ENCODE measurements at regions not wholly inside any gene's neighbourhood (a gene's known extent, or its start where the extent isn't known, plus 50 kb on each side); places are given as distances from the start of the nearest gene placed in this dataset.

- no peaks in the 10 kb centered on the region for H3K27me3 Mint-ChIP-seq
- POLR2A ChIA-PET = interaction anchor here (0.6 kb wide), 1 partner anchor 35 kb away, joined by 3 read pairs; no protein-coding TSS in a partner anchor
Observed at GRCh38 chr2:217573571-217573970, 429.2 kb downstream of the TNS1 start.

DNA sequence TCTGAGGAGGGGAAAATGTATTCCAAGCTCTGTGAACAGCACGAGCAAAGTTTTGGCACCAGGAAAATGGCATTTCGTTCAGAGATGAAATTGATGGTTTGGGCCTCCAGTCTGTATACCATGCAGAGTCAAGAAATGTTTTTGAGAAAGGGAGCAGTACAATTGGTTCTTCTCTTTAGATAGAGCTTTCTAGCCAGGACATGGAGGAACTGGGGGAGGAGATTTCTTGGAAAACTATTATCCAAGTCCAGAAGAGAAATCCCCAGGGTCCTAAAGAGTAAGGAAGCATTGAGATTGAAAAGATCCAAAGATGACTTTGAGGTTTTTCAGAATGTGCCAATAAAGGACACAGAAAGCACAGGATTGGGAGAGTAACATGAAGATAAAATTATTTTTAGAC, 432.4 kb downstream of the TNS1 start:
- no peak overlapping the region for H3K27ac Mint-ChIP-seq
- no peaks in the 10 kb centered on the region for H3K9me3 Mint-ChIP-seq (ENCODE audit: low read depth)
- no peaks in the 10 kb centered on the region for H3K27me3 Mint-ChIP-seq
- DNase-seq (no peak), ATAC-seq (no peak)
- no peaks in the 10 kb centered on the region for H3K4me1 Mint-ChIP-seq
- intact Hi-C loops (cut with DNase I, micrococcal nuclease) = no loop called here
- no peak overlapping the region for H3K4me3 Mint-ChIP-seq
- peaks cover 3% of the 10 kb centered on the region for H3K36me3 Mint-ChIP-seq (ENCODE audit: low read depth)
- ChIA-PET CTCF (no interaction called here), POLR2A (no interaction called here)

More at GRCh38 chr2:217573571-217573970, 429.2 kb downstream of the TNS1 start:
- Mint-ChIP-seq H3K4me3 (no peak overlapping the region), H3K9me3 (ENCODE audit: low read depth) (no peaks in the 10 kb centered on the region), H3K36me3 (ENCODE audit: low read depth) (no peaks in the 10 kb centered on the region), H3K4me1 (no peaks in the 10 kb centered on the region), H3K27ac (no peak overlapping the region)
- CTCF ChIA-PET = no interaction called here
- DNase-seq = no peak
- no peak for ATAC-seq
- intact Hi-C loops (cut with DNase I, micrococcal nuclease) = no loop called here

- POLR2A ChIA-PET = no interaction called here
- CTCF ChIA-PET = no interaction called here
- H3K27ac Mint-ChIP-seq = no peak overlapping the region
Observed at GRCh38 chr2:217568289-217568971, 434.4 kb downstream of the TNS1 start.

GRCh38 chr2:217563565-217563964, 439.2 kb downstream of the TNS1 start:
- ATAC-seq = no peak

More at GRCh38 chr2:217568289-217568971, 434.4 kb downstream of the TNS1 start:
- H3K27me3 Mint-ChIP-seq = no peaks in the 10 kb centered on the region
- intact Hi-C loops (cut with DNase I, micrococcal nuclease) = no loop called here
- no peak for ATAC-seq
- no peak overlapping the region for H3K4me3 Mint-ChIP-seq
- peaks cover 3% of the 10 kb centered on the region for H3K36me3 Mint-ChIP-seq (ENCODE audit: low read depth)
- no peaks in the 10 kb centered on the region for H3K9me3 Mint-ChIP-seq (ENCODE audit: low read depth)
- no peak for DNase-seq
- no peaks in the 10 kb centered on the region for H3K4me1 Mint-ChIP-seq

GRCh38 chr2:217562871-217563480, 439.8 kb downstream of the TNS1 start:
- POLR2A ChIA-PET = no interaction called here
- no peak overlapping the region for H3K27ac Mint-ChIP-seq
- no peak for DNase-seq
- ATAC-seq = no peak
- no peak overlapping the region for H3K4me3 Mint-ChIP-seq
- CTCF ChIA-PET = interaction anchor here (0.6 kb wide), 1 partner anchor 374 kb away, joined by 5 read pairs; no protein-coding TSS in a partner anchor
- intact Hi-C loops (cut with DNase I, micrococcal nuclease) = no loop called here
- peaks cover 9% of the 10 kb centered on the region for H3K9me3 Mint-ChIP-seq (ENCODE audit: low read depth)
- no peaks in the 10 kb centered on the region for H3K27me3 Mint-ChIP-seq
- H3K4me1 Mint-ChIP-seq = no peaks in the 10 kb centered on the region
- H3K36me3 Mint-ChIP-seq (ENCODE audit: low read depth) = peaks cover 8% of the 10 kb centered on the region

More at GRCh38 chr2:217563565-217563964, 439.2 kb downstream of the TNS1 start:
- H3K4me3 Mint-ChIP-seq = no peak overlapping the region
- intact Hi-C loops (cut with DNase I, micrococcal nuclease) = no loop called here
- no peaks in the 10 kb centered on the region for H3K27me3 Mint-ChIP-seq
- ChIA-PET POLR2A (no interaction called here), CTCF (interaction anchor here (0.7 kb wide), 1 partner anchor 30 kb away, joined by 3 read pairs; no protein-coding TSS in a partner anchor)
- no peak overlapping the region for H3K27ac Mint-ChIP-seq
- peaks cover 9% of the 10 kb centered on the region for H3K9me3 Mint-ChIP-seq (ENCODE audit: low read depth)
- peaks cover 8% of the 10 kb centered on the region for H3K36me3 Mint-ChIP-seq (ENCODE audit: low read depth)
- no peaks in the 10 kb centered on the region for H3K4me1 Mint-ChIP-seq
- DNase-seq = no peak

DNA sequence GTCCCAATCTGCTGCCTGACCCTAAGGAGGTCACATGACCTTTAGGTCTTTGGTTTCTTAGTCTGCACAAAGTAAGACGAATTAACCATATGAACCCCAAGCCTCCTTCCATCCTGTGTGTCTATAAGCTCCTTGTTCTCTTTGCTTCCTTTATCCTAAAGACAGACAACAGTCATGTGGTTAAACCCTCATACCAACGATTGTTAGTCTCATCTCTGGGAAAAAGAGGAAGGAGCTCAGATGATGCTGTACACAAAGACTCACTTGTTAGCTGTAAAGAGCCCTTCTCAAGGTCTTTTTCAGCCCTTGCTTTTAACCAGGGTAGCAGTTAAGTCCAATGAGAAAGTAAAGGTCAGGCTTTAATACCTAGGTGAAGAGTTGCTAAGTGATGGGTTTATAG, 443.7 kb downstream of the TNS1 start:
- peaks cover 11% of the 10 kb centered on the region for H3K4me1 Mint-ChIP-seq
- H3K27me3 Mint-ChIP-seq = no peaks in the 10 kb centered on the region
- intact Hi-C loops (cut with DNase I, micrococcal nuclease) = no loop called here
- ChIA-PET CTCF (interaction anchor here (0.7 kb wide), 1 partner anchor 77 kb away, joined by 3 read pairs; no protein-coding TSS in a partner anchor), POLR2A (no interaction called here)
- no peak overlapping the region for H3K27ac Mint-ChIP-seq
- H3K36me3 Mint-ChIP-seq (ENCODE audit: low read depth) = peaks cover 5% of the 10 kb centered on the region
- no peak for ATAC-seq
- H3K9me3 Mint-ChIP-seq (ENCODE audit: low read depth) = peaks cover 9% of the 10 kb centered on the region
- no peak for DNase-seq
- H3K4me3 Mint-ChIP-seq = no peak overlapping the region

- CTCF ChIA-PET = interaction anchor here (1.0 kb wide), 1 partner anchor 10 kb away, joined by 3 read pairs; no protein-coding TSS in a partner anchor
- peak; percentile 10 for DNase-seq
- H3K27me3 Mint-ChIP-seq = no peaks in the 10 kb centered on the region
- POLR2A ChIA-PET = no interaction called here
- intact Hi-C loops (cut with DNase I, micrococcal nuclease) = no loop called here
- peaks cover 11% of the 10 kb centered on the region for H3K4me1 Mint-ChIP-seq
- peak; percentile 16 for ATAC-seq
- no peak overlapping the region for H3K4me3 Mint-ChIP-seq
- H3K27ac Mint-ChIP-seq = no peak overlapping the region
- H3K36me3 Mint-ChIP-seq (ENCODE audit: low read depth) = no peaks in the 10 kb centered on the region
- no peaks in the 10 kb centered on the region for H3K9me3 Mint-ChIP-seq (ENCODE audit: low read depth)
Observed at GRCh38 chr2:217555081-217555876, 447.5 kb downstream of the TNS1 start.

DNA sequence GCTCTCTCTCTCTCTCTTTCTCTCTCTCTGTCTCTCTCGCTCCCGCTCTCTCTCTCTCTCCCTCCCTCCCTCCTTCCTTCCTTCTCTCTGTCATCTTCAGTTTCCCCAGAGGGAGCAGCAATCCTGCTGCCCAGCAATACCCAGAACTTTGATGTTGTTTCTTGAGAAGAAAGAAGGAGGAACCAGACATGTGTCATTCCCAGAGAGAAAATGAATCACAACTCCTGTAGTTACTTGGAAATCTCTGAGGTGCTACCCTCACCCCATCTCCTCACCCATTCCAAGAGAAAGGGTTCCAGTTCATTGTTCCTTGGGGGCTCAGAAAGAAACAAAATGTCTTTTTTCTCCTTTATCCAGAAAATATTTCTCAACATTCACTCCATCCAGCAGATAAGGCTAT, 449.1 kb downstream of the TNS1 start:
- Mint-ChIP-seq H3K9me3 (ENCODE audit: low read depth) (no peaks in the 10 kb centered on the region), H3K27me3 (no peaks in the 10 kb centered on the region), H3K27ac (no peak overlapping the region), H3K36me3 (ENCODE audit: low read depth) (no peaks in the 10 kb centered on the region), H3K4me3 (no peak overlapping the region), H3K4me1 (peaks cover 11% of the 10 kb centered on the region)
- no peak for ATAC-seq
- intact Hi-C loops (cut with DNase I, micrococcal nuclease) = no loop called here
- POLR2A ChIA-PET = no interaction called here
- DNase-seq = no peak
- CTCF ChIA-PET = no interaction called here

DNA sequence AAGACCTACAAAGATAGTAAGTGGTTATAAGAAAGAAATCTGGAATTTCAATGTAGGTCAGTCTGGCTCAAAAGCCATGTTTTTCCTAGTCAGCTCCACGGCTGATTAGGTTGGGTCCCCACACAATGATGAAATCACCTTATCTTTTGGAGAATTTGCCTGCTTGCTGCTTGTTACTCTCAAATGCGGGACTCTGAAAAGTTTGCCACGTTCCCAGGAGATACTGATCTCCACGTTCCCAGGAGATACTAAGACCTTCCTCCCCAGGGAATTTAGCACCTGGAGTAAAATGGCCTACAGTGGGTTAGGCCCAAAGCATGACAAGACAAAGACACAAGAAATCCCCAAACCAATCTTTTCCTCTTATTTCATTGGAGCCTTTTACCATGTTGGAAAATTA, 449.6 kb downstream of the TNS1 start:
- no peak overlapping the region for H3K27ac Mint-ChIP-seq
- intact Hi-C loops (cut with DNase I, micrococcal nuclease) = no loop called here
- H3K36me3 Mint-ChIP-seq (ENCODE audit: low read depth) = no peaks in the 10 kb centered on the region
- no peaks in the 10 kb centered on the region for H3K9me3 Mint-ChIP-seq (ENCODE audit: low read depth)
- ATAC-seq = no peak
- CTCF ChIA-PET = no interaction called here
- no peaks in the 10 kb centered on the region for H3K27me3 Mint-ChIP-seq
- no peak overlapping the region for H3K4me3 Mint-ChIP-seq
- POLR2A ChIA-PET = no interaction called here
- no peak for DNase-seq
- peaks cover 11% of the 10 kb centered on the region for H3K4me1 Mint-ChIP-seq

DNA sequence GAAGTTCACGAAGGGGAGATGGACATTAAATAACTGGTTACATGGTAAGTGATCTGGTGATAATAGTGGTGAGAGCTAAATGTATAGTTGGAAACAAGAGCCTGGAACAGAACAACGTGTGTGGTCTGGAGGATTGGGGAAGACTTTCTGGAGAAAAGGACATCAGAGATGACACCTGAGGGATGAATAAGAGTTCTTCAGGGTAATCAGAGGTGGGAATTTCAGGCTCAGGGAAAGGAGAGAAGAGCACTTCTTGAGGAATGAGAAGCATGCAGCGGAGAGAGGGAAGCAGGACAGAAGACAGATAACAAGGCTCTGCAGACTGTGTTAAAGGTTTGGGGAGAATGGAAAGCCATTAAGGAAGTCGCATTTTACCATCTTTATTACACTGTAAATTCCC, 450.7 kb downstream of the TNS1 start:
- ATAC-seq (no peak), DNase-seq (no peak)
- Mint-ChIP-seq H3K4me1 (peaks cover 11% of the 10 kb centered on the region), H3K27ac (no peak overlapping the region), H3K4me3 (no peak overlapping the region), H3K36me3 (ENCODE audit: low read depth) (no peaks in the 10 kb centered on the region), H3K9me3 (ENCODE audit: low read depth) (no peaks in the 10 kb centered on the region), H3K27me3 (no peaks in the 10 kb centered on the region)
- CTCF ChIA-PET = no interaction called here
- intact Hi-C loops (cut with DNase I, micrococcal nuclease) = no loop called here
- POLR2A ChIA-PET = no interaction called here

DNA sequence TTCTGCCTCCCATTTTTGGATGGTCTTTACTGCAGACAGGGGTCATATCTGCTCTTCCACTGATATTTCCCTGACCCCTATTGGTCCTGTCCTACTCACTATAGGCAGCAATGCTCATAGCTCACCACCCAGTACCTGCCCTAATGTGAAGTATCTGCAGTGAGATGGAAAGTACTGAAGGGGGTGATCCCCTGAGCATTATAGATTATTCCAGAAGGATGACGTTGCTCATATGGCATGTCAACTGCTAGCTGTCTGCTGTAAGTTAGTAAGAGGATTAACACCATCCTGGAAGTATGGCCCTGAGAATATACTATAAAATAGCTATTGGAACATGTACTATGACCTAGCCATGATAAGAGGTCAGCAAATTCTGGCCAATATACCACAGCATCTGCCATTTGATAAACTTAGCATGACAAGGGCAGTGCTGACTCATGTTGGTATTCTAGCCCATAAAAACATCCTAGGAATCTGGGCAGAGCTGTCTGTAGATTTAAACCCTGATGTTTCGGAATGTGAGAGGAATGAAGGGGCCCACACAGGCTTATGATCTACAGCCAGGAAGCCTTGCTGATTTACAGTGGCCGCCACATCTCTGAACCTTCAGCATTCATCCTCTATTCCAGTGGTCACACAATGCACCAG, 451.4 kb downstream of the TNS1 start:
- Mint-ChIP-seq H3K4me3 (no peak overlapping the region), H3K36me3 (ENCODE audit: low read depth) (no peaks in the 10 kb centered on the region)

More for the DNA sequence above, 451.4 kb downstream of the TNS1 start:
- no peak for DNase-seq
- peaks cover 11% of the 10 kb centered on the region for H3K4me1 Mint-ChIP-seq
- H3K9me3 Mint-ChIP-seq (ENCODE audit: low read depth) = no peaks in the 10 kb centered on the region
- no peak overlapping the region for H3K27ac Mint-ChIP-seq
- no peak for ATAC-seq
- CTCF ChIA-PET = interaction anchor here (0.7 kb wide), 1 partner anchor 279 kb away, joined by 6 read pairs; no protein-coding TSS in a partner anchor
- no peaks in the 10 kb centered on the region for H3K27me3 Mint-ChIP-seq
- POLR2A ChIA-PET = interaction anchor here (0.6 kb wide), 1 partner anchor 162 kb away, joined by 7 read pairs; no protein-coding TSS in a partner anchor
- intact Hi-C loops (cut with DNase I, micrococcal nuclease) = no loop called here

Measured in activated CD4-positive, alpha-beta T cell treated with anti-CD3 and anti-CD28 coated beads for 36 hours (primary cell).